SK-N-SH treated with all-trans-retinoic acid at 6 μM for 48 hours (cell line): ENCODE measurements at regions not wholly inside any gene's neighbourhood (a gene's known extent, or its start where the extent isn't known, plus 50 kb on each side); places are given as distances from the start of the nearest gene placed in this dataset.

Experiments
- ATAC-seq: fragments of 200-7000 bp; cut with Tn5 transposase; 3 replicates; pipeline ENCODE4 v1.9.1; 2020; ENCODE audit warnings: mild to moderate bottlenecking, moderate library complexity
- ARNTL ChIP-seq: fragments of 450-650 bp; formaldehyde crosslinking; IDR thresholded peaks from 2 replicates; pipeline ENCODE4 v1.5.0; 2020; ENCODE audit warnings: low read depth, mild to moderate bottlenecking, moderate library complexity, borderline replicate concordance
- CSDC2 ChIP-seq: fragments of 250-450 bp; sonication (Bioruptor Pico); IDR thresholded peaks from 2 replicates; pipeline ENCODE4 v1.5.0; 2020; ENCODE audit warnings: mild to moderate bottlenecking, moderate library complexity
- ESRRG ChIP-seq: fragments of 250-450 bp; sonication (Bioruptor Pico); IDR thresholded peaks from 2 replicates; pipeline ENCODE4 v1.6.1; 2021; ENCODE audit warnings: mild to moderate bottlenecking
- GLIS3 ChIP-seq: fragments of 250-450 bp; sonication (Bioruptor Pico); IDR thresholded peaks from 2 replicates; pipeline ENCODE4 v1.5.0; 2020; ENCODE audit warnings: mild to moderate bottlenecking, moderate library complexity
- ISL1 ChIP-seq: fragments of 250-450 bp; sonication (Bioruptor Pico); IDR thresholded peaks from 2 replicates; pipeline ENCODE4 v2.1.2; 2022; ENCODE audit warnings: mild to moderate bottlenecking, moderate library complexity
- OSR1 ChIP-seq: fragments of 250-450 bp; sonication (Bioruptor Pico); IDR thresholded peaks from 2 replicates; pipeline ENCODE4 v1.8.0; 2022; ENCODE audit warnings: moderate library complexity, mild to moderate bottlenecking, inconsistent platforms
- PPARA ChIP-seq: fragments of 250-450 bp; sonication (Bioruptor Pico); IDR thresholded peaks from 2 replicates; pipeline ENCODE4 v1.5.0; 2020; ENCODE audit warnings: mild to moderate bottlenecking, borderline replicate concordance
- RARB ChIP-seq: fragments of 250-450 bp; sonication (Bioruptor Pico); IDR thresholded peaks from 2 replicates; pipeline ENCODE4 v1.8.0; 2021; ENCODE audit warnings: mild to moderate bottlenecking, moderate library complexity
- SNAI2 ChIP-seq: fragments of 250-450 bp; sonication (Bioruptor Pico); IDR thresholded peaks from 2 replicates; pipeline ENCODE4 v1.5.0; 2020; ENCODE audit warnings: mild to moderate bottlenecking, moderate library complexity
- TOX ChIP-seq: fragments of 250-450 bp; sonication (Bioruptor Pico); IDR thresholded peaks from 2 replicates; pipeline ENCODE4 v1.8.0; 2021; ENCODE audit warnings: mild to moderate bottlenecking, moderate library complexity, borderline replicate concordance
- ZC3H10 ChIP-seq: fragments of 250-450 bp; sonication (Bioruptor Pico); IDR thresholded peaks from 2 replicates; pipeline ENCODE4 v1.5.1; 2021; ENCODE audit warnings: mild to moderate bottlenecking, moderate library complexity
- ZFP3 ChIP-seq: fragments of 250-450 bp; sonication (Bioruptor Pico); IDR thresholded peaks from 2 replicates; pipeline ENCODE4 v1.5.0; 2020; ENCODE audit warnings: mild to moderate bottlenecking, moderate library complexity
- ZFP30 ChIP-seq: fragments of 450-650 bp; formaldehyde crosslinking; IDR thresholded peaks from 2 replicates; pipeline ENCODE4 v1.5.0; 2022; ENCODE audit warnings: mild to moderate bottlenecking, moderate library complexity
- ZNF565 ChIP-seq: fragments of 450-650 bp; formaldehyde crosslinking; conservative IDR thresholded peaks from 2 replicates; pipeline ENCODE4 v1.5.0; 2020; ENCODE audit warnings: low read depth, mild to moderate bottlenecking, moderate library complexity
- ZNF70 ChIP-seq: fragments of 450-650 bp; formaldehyde crosslinking; IDR thresholded peaks from 2 replicates; pipeline ENCODE4 v1.5.0; 2020; ENCODE audit warnings: mild to moderate bottlenecking, moderate library complexity
- ZNF8 ChIP-seq: fragments of 450-650 bp; formaldehyde crosslinking; IDR thresholded peaks from 2 replicates; pipeline ENCODE4 v1.5.0; 2020; ENCODE audit warnings: mild to moderate bottlenecking, moderate library complexity
- TF ChIP-seq, protein P1 (sequence below): fragments of 250-450 bp; sonication (Bioruptor Pico); IDR thresholded peaks from 2 replicates; pipeline ENCODE4 v1.8.0; 2020; ENCODE audit warnings: mild to moderate bottlenecking, moderate library complexity, borderline replicate concordance
- TF ChIP-seq, protein P2 (sequence below): fragments of 250-450 bp; sonication (Bioruptor Pico); IDR thresholded peaks from 2 replicates; pipeline ENCODE4 v1.5.1; 2020; ENCODE audit warnings: low read depth, mild to moderate bottlenecking, moderate library complexity
- TF ChIP-seq, protein P3 (sequence below): fragments of 250-450 bp; sonication (Bioruptor Pico); IDR thresholded peaks from 2 replicates; pipeline ENCODE4 v1.5.1; 2021; ENCODE audit warnings: mild to moderate bottlenecking, moderate library complexity
- TF ChIP-seq, protein P4 (sequence below): fragments of 250-450 bp; sonication (Bioruptor Pico); IDR thresholded peaks from 2 replicates; pipeline ENCODE4 v1.8.0; 2021; ENCODE audit warnings: low read depth, mild to moderate bottlenecking, moderate library complexity, borderline replicate concordance
- TF ChIP-seq, protein P5 (sequence below): fragments of 250-450 bp; sonication (Bioruptor Pico); IDR thresholded peaks from 2 replicates; pipeline ENCODE4 v1.5.0; 2020; ENCODE audit warnings: mild to moderate bottlenecking, moderate library complexity

DNA sequence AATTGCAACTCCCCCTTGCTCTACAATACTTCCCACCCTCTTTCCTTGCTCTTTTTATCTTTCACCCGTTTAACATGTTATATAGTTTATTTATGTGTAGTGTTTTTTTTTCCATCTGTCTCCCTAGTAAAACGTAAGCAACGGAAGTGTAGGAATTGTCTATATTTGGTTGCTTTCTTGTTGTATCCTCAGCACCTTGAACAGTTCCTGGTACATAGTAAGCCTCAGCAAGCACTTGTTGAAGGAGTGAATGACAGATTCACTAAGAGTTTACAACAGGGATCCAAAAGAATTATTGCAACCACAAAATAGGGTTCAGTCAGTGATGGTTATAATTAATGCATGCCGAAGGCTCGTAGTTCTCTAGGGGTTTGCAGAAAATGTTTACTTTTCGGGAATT is 242.7 kb downstream of the SAMD5 start:
- no peak for ATAC-seq
- no peak for TF ChIP-seq ZFP3
- no peak for TF ChIP-seq GLIS3 (CRISPR knock-in tag)
- TF ChIP-seq ZNF565: no peak
- TF ChIP-seq SNAI2 (CRISPR knock-in tag): no peak
- TF ChIP-seq ESRRG (CRISPR knock-in tag): no peak
- TF ChIP-seq ISL1 (CRISPR knock-in tag): no peak
- TF ChIP-seq ZC3H10 (CRISPR knock-in tag): no peak
- TF ChIP-seq, all 23 proteins: peak for 0

DNA sequence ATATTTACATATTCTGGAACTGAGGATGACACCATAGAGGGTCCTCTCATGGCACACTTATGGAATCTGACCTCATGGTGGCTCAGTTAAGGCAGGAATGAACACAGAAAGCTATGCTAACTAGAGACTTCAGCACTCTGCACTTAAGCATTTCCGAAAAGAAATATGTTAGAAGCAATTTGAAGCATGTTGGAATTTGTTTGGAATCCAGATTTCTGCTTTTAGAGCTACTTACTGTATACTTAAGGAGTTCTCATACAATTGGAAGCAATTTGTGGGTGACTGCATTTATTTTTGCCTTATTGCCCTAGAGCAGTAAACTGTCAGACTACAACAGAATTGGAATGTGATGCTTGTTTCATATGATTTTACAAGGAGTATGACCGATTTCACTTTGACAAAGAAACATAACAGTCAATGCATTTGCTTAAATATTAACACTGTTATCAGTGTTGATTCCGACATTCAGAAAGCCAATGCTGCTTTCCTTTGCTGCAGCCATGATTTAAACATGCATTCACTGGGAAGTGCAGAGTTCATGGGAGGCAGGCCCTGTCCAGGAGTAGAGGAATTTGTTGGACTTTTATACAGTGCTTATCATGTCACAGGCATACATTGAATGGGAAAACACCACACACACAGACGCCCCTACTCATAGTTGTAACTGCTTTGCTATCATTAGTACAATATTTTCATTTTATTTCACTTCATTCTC is 244.4 kb downstream of the SAMD5 start:
- TF ChIP-seq ZC3H10 (CRISPR knock-in tag) (no peak), TOX (no peak), PPARA (CRISPR knock-in tag) (no peak), ZFP30 (CRISPR knock-in tag) (no peak), RARB (CRISPR knock-in tag) (no peak), OSR1 (CRISPR knock-in tag) (no peak), ZNF565 (no peak), ZFP3 (no peak), ARNTL (CRISPR knock-in tag) (no peak), ZNF8 (CRISPR knock-in tag) (no peak), ESRRG (CRISPR knock-in tag) (no peak), ZNF70 (CRISPR knock-in tag) (no peak), SNAI2 (CRISPR knock-in tag) (no peak)
- TF ChIP-seq, protein P1, sequence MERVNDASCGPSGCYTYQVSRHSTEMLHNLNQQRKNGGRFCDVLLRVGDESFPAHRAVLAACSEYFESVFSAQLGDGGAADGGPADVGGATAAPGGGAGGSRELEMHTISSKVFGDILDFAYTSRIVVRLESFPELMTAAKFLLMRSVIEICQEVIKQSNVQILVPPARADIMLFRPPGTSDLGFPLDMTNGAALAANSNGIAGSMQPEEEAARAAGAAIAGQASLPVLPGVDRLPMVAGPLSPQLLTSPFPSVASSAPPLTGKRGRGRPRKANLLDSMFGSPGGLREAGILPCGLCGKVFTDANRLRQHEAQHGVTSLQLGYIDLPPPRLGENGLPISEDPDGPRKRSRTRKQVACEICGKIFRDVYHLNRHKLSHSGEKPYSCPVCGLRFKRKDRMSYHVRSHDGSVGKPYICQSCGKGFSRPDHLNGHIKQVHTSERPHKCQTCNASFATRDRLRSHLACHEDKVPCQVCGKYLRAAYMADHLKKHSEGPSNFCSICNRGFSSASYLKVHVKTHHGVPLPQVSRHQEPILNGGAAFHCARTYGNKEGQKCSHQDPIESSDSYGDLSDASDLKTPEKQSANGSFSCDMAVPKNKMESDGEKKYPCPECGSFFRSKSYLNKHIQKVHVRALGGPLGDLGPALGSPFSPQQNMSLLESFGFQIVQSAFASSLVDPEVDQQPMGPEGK: no peak
- TF ChIP-seq, protein P2, sequence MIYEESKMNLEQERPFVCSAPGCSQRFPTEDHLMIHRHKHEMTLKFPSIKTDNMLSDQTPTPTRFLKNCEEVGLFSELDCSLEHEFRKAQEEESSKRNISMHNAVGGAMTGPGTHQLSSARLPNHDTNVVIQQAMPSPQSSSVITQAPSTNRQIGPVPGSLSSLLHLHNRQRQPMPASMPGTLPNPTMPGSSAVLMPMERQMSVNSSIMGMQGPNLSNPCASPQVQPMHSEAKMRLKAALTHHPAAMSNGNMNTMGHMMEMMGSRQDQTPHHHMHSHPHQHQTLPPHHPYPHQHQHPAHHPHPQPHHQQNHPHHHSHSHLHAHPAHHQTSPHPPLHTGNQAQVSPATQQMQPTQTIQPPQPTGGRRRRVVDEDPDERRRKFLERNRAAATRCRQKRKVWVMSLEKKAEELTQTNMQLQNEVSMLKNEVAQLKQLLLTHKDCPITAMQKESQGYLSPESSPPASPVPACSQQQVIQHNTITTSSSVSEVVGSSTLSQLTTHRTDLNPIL (CRISPR knock-in tag): no peak
- TF ChIP-seq, protein P3, sequence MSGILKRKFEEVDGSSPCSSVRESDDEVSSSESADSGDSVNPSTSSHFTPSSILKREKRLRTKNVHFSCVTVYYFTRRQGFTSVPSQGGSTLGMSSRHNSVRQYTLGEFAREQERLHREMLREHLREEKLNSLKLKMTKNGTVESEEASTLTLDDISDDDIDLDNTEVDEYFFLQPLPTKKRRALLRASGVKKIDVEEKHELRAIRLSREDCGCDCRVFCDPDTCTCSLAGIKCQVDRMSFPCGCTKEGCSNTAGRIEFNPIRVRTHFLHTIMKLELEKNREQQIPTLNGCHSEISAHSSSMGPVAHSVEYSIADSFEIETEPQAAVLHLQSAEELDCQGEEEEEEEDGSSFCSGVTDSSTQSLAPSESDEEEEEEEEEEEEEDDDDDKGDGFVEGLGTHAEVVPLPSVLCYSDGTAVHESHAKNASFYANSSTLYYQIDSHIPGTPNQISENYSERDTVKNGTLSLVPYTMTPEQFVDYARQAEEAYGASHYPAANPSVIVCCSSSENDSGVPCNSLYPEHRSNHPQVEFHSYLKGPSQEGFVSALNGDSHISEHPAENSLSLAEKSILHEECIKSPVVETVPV: no peak
- TF ChIP-seq, protein P4, sequence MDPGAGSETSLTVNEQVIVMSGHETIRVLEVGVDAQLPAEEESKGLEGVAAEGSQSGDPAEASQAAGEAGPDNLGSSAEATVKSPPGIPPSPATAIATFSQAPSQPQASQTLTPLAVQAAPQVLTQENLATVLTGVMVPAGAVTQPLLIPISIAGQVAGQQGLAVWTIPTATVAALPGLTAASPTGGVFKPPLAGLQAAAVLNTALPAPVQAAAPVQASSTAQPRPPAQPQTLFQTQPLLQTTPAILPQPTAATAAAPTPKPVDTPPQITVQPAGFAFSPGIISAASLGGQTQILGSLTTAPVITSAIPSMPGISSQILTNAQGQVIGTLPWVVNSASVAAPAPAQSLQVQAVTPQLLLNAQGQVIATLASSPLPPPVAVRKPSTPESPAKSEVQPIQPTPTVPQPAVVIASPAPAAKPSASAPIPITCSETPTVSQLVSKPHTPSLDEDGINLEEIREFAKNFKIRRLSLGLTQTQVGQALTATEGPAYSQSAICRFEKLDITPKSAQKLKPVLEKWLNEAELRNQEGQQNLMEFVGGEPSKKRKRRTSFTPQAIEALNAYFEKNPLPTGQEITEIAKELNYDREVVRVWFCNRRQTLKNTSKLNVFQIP: no peak
- ATAC-seq: no peak

DNA sequence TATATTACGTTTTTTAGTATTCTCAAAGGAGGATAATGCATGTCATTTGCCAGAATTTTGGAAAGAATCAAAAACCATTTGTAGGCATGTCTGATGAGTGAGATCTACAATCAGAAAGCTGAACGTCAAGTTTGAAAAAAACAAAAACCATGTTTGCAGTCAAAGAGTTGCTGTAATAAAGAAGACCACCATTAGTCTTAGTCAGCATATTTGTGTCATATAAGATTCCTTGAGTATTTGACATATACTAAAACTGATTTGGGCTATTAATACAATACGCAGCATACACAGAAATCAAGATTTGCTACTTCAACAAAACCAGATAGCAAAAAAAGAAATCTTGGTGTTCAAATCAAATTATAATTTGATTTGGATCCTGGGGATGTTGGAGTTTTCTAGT is 247.5 kb downstream of the SAMD5 start:
- no peak for ATAC-seq
- TF ChIP-seq, protein P1: no peak
- TF ChIP-seq ZNF70 (CRISPR knock-in tag): no peak
- TF ChIP-seq, all 23 proteins: peak for 0

DNA sequence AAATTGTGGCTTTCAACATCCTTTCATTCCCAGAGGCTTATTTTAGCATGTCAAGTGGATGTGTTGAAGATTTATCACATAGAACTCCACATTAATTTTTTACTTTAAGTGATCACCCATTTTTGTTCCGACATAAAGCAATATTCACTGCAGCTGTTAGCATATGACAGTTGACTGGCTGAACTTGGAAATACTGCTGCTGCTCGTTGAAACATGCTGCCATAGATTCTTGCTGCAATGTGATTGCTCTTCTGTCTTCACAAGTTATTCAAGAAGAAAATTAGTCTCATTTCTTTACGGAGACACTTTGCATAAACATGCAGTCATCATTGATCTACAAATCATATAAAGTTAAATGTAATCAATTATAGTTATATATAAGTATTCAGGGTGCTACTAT is 248.4 kb downstream of the SAMD5 start:
- TF ChIP-seq ISL1 (CRISPR knock-in tag) (no peak), ZNF565 (no peak), ESRRG (CRISPR knock-in tag) (no peak), CSDC2 (no peak), RARB (CRISPR knock-in tag) (no peak), OSR1 (CRISPR knock-in tag) (no peak), PPARA (CRISPR knock-in tag) (no peak)
- TF ChIP-seq, protein P1: no peak
- TF ChIP-seq, protein P5, sequence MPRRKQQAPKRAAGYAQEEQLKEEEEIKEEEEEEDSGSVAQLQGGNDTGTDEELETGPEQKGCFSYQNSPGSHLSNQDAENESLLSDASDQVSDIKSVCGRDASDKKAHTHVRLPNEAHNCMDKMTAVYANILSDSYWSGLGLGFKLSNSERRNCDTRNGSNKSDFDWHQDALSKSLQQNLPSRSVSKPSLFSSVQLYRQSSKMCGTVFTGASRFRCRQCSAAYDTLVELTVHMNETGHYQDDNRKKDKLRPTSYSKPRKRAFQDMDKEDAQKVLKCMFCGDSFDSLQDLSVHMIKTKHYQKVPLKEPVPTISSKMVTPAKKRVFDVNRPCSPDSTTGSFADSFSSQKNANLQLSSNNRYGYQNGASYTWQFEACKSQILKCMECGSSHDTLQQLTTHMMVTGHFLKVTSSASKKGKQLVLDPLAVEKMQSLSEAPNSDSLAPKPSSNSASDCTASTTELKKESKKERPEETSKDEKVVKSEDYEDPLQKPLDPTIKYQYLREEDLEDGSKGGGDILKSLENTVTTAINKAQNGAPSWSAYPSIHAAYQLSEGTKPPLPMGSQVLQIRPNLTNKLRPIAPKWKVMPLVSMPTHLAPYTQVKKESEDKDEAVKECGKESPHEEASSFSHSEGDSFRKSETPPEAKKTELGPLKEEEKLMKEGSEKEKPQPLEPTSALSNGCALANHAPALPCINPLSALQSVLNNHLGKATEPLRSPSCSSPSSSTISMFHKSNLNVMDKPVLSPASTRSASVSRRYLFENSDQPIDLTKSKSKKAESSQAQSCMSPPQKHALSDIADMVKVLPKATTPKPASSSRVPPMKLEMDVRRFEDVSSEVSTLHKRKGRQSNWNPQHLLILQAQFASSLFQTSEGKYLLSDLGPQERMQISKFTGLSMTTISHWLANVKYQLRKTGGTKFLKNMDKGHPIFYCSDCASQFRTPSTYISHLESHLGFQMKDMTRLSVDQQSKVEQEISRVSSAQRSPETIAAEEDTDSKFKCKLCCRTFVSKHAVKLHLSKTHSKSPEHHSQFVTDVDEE: no peak
- ATAC-seq: no peak
